ENCODE measurements at regions not wholly inside any gene's neighbourhood (a gene's known extent, or its start where the extent isn't known, plus 50 kb on each side); places are given as distances from the start of the nearest gene placed in this dataset.

GRCh38 chr13:84239032-84239431, 356.8 kb upstream of the SLITRK1 start:
- TF ChIP-seq POLR2A (IDR thresholded peaks at IDR 0.05; ENCODE audit: low read depth, low read length) (no peak), POLR2AphosphoS5 (IDR thresholded peaks at IDR 0.05; ENCODE audit: low read depth, low read length) (no peak)
